ENCODE measurements at regions not wholly inside any gene's neighbourhood (a gene's known extent, or its start where the extent isn't known, plus 50 kb on each side); places are given as distances from the start of the nearest gene placed in this dataset.

GRCh38 chr9:108612513-108612912 lies 243.3 kb downstream of the ACTL7B start:
- TF ChIP-seq, protein P1, sequence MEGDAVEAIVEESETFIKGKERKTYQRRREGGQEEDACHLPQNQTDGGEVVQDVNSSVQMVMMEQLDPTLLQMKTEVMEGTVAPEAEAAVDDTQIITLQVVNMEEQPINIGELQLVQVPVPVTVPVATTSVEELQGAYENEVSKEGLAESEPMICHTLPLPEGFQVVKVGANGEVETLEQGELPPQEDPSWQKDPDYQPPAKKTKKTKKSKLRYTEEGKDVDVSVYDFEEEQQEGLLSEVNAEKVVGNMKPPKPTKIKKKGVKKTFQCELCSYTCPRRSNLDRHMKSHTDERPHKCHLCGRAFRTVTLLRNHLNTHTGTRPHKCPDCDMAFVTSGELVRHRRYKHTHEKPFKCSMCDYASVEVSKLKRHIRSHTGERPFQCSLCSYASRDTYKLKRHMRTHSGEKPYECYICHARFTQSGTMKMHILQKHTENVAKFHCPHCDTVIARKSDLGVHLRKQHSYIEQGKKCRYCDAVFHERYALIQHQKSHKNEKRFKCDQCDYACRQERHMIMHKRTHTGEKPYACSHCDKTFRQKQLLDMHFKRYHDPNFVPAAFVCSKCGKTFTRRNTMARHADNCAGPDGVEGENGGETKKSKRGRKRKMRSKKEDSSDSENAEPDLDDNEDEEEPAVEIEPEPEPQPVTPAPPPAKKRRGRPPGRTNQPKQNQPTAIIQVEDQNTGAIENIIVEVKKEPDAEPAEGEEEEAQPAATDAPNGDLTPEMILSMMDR (IDR thresholded peaks at IDR 0.05): no peak
- TF ChIP-seq POLR2A (IDR thresholded peaks at IDR 0.05): no peak
